ENCODE measurements at regions not wholly inside any gene's neighbourhood (a gene's known extent, or its start where the extent isn't known, plus 50 kb on each side); places are given as distances from the start of the nearest gene placed in this dataset.

GRCh38 chr4:20041839-20042407 lies 209.8 kb upstream of the SLIT2 start:
- H3K36me3 ChIP-seq (ENCODE audit: control insufficient read depth, insufficient read depth, low read length): no peaks in the 10 kb centered on the region
- TF ChIP-seq REST (IDR thresholded peaks at IDR 0.05; ENCODE audit: insufficient read depth in 1 of 2, low read depth in 2 of 2, low read length in 1 of 2): no peak
- no peak for TF ChIP-seq SIN3A (IDR thresholded peaks at IDR 0.05; ENCODE audit: borderline replicate concordance, insufficient read depth, low read depth, low read length)
- no peak for TF ChIP-seq POLR2AphosphoS5 (IDR thresholded peaks at IDR 0.05; ENCODE audit: low read depth, low read length)
- no peak for TF ChIP-seq TCF7L2 (IDR thresholded peaks at IDR 0.05; ENCODE audit: low read depth, low read length)
- no peak for TF ChIP-seq CTCF (IDR thresholded peaks at IDR 0.05)
- H3K27me3 ChIP-seq (ENCODE audit: control insufficient read depth, insufficient read depth, low read length): no peaks in the 10 kb centered on the region
- H3K4me3 ChIP-seq (ENCODE audit: low read depth in 2 of 2, low read length in 2 of 2): no peak overlapping the region
- ChIA-PET CTCF (no interaction called here), POLR2A (no interaction called here)
- intact Hi-C loops (cut with micrococcal nuclease; ENCODE audit: unreplicated experiment) (no loop called here), in situ Hi-C loops (cut with HindIII; ENCODE audit: low pct_unique_long_range_greater_than_20kb, low sequenced_read_pairs) (no loop called here)
- ATAC-seq (no peak), DNase-seq (ENCODE audit: low read depth, low spot score) (no peak)
- no TSS peak for BruUV-seq (replicated peaks)
- H3K9me3 ChIP-seq (ENCODE audit: control insufficient read depth, insufficient read depth, low read depth, low read length): no peaks in the 10 kb centered on the region
- no peak overlapping the region for H3K27ac ChIP-seq (ENCODE audit: low read length)
- no peaks in the 10 kb centered on the region for H3K4me1 ChIP-seq (ENCODE audit: control insufficient read depth, insufficient read depth, low read length)

- H3K4me1 ChIP-seq (ENCODE audit: control insufficient read depth, insufficient read depth, low read length): no peaks in the 10 kb centered on the region
- H3K27me3 ChIP-seq (ENCODE audit: control insufficient read depth, insufficient read depth, low read length): no peaks in the 10 kb centered on the region
- no peaks in the 10 kb centered on the region for H3K9me3 ChIP-seq (ENCODE audit: control insufficient read depth, insufficient read depth, low read depth, low read length)
- ChIA-PET POLR2A (no interaction called here), CTCF (no interaction called here)
- TF ChIP-seq POLR2AphosphoS5 (IDR thresholded peaks at IDR 0.05; ENCODE audit: low read depth, low read length) (no peak), REST (IDR thresholded peaks at IDR 0.05; ENCODE audit: insufficient read depth in 1 of 2, low read depth in 2 of 2, low read length in 1 of 2) (no peak), TCF7L2 (IDR thresholded peaks at IDR 0.05; ENCODE audit: low read depth, low read length) (no peak), SIN3A (IDR thresholded peaks at IDR 0.05; ENCODE audit: borderline replicate concordance, insufficient read depth, low read depth, low read length) (no peak), CTCF (IDR thresholded peaks at IDR 0.05) (no peak)
- in situ Hi-C loops (cut with HindIII; ENCODE audit: low pct_unique_long_range_greater_than_20kb, low sequenced_read_pairs): no loop called here
- no peaks in the 10 kb centered on the region for H3K36me3 ChIP-seq (ENCODE audit: control insufficient read depth, insufficient read depth, low read length)
- no TSS peak for BruUV-seq (replicated peaks)
- no peak overlapping the region for H3K4me3 ChIP-seq (ENCODE audit: low read depth in 2 of 2, low read length in 2 of 2)
- ATAC-seq: no peak
- intact Hi-C loops (cut with micrococcal nuclease; ENCODE audit: unreplicated experiment): no loop called here
- no peak overlapping the region for H3K27ac ChIP-seq (ENCODE audit: low read length)
- DNase-seq (ENCODE audit: low read depth, low spot score): no peak
Measured at GRCh38 chr4:20037745-20038144, 214.0 kb upstream of the SLIT2 start.

Data from Panc1 (cell line).